T1000 (cell line): ENCODE measurements at regions not wholly inside any gene's neighbourhood (a gene's known extent, or its start where the extent isn't known, plus 50 kb on each side); places are given as distances from the start of the nearest gene placed in this dataset.

Experiments
- DNase-seq: peaks from one replicate; lab custom pipeline; 2025; ENCODE audit warnings: mixed read lengths; lab: John Stamatoyannopoulos, UW

DNA sequence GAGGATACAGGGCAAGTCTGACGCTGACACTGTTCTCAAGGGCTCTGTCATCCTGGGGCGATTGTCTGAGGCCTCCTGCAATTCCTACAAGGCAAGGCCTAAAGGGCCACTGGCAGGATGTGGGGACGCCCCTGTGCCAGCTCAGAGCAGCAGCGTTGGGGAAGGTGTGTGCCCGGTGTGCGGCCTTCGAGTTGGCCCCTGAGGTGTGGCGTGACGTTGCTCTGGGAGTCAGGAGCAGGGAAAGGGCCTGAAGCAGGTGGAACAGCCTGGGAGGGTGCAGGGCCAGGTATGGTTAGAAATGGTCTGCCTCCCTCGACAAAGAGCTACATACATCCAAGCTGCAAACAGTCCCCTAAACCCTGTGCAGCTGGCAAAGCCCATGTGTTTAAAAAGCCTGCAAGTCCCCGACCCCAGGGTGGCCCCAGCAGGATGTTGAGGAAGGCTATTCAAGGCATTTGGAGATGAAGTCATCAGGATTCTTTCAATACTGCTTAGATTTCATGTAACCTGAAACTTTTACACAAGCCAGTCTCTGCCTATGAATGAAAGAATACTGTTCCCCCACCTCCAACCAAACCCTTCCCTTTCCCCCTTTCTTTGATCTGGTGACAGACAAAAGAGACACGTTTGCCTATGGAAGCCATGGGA is 142.5 kb upstream of the TNS3 start:
- no peak for DNase-seq

DNA sequence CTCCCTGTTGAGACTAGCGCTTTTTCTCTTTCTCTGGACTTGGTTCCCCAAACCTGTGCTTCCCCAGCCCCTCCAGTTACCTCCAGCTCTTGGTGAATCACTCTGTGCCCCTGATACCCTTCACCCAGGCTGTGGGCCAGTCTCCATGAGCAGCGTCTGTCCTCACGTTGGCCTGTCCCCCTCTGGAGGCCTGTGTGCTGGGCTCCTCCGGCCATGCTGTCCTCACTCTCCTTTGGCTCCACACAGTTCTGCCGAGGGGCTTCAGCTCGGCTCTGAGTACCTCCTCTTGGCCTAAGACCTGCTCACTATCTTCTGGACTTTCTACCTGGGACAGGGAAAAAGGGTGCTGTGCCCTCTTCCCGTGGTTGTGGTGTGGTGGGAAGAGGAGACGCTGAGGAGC is 140.2 kb upstream of the TNS3 start:
- no peak for DNase-seq

DNA sequence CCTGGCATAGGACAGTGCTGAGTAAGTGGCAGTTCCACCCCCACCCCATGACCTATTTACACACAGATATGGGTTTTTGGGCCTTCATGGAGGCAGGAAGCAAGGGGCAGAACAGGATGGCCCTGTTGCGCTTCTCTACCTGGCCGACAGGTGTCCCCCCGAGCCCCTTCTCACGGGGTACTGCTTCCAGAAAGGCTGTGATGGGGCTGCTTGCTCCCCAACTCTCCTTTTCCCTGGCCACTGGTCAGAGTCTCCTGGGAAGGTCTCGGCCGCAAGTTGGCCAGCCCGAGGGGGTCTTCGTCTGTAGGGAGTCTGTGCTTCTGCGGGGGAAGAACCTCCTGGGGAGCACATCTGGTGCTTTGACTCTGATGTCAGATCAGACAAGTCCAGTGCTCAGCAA is 139.8 kb upstream of the TNS3 start:
- DNase-seq: no peak

DNA sequence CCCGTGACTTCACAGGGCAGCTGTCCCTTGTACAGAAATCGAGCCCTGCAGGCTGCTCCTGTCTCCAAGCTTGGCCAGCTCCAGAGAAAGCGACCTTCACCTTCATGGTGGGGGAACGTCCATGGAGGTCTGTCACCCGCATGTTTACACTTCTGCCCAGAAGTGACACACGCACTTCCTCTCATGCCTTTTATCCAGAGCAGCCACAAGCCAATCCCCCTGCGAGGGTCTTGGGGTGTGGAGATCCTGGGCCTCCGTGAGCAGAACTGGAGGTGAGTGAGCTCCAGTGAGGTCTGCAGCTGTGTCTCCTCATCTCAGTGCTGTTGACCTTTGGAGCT is 139.0 kb upstream of the TNS3 start:
- no peak for DNase-seq

DNA sequence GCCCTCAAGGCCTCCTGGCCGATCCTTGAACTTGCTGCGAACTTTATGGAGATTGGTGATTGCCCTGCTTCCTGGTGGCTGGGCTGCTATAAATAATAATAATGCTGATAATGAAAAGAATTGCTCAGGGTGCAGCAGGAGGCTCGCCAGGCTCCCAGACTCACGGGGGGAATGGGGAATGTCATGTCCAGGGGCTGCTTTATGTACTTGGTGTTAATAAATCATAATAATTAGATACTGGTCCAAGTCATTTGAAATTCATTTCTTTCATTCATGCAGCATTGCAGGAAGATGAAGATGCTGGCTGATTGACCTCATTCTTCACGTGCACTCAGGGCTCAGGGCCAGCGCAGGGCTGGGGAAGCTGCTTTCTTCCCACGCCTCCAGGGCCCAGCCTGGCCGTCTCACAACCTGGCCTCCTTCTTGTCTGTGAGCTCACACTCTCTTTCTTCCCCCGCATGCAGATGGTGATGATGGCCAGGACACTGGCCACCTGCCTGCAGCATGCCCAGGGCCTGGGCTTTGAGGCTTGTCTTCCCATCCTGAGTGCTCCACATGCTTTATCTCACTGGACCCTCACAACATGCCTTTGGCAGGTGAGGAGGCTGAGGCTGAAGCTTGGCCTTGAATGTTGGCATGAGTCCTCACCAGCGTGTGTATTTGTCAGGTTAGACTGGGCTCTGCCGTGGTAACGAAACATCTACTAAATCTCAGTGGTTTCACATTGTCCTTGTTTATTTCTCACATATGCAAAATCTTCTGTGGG is 138.4 kb upstream of the TNS3 start:
- no peak for DNase-seq

DNA sequence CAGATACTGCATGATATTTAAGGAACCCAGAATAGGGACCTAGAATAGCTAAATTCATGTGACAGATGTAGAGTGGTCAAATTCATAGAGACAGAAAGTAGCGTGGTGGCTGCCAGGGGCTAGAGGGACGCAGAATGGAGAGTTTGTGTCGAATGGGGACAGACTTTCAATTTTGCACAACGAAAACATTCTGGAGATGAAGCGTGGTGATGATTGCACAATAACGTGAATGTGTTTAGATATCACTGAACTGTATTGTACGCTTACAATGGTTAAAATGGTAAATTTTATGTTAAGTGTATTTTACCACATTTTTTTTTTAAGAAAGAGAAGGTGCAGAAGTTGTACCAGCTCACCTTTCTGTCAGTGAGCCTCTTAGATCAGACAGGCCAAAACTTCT is 137.8 kb upstream of the TNS3 start:
- no peak for DNase-seq

DNA sequence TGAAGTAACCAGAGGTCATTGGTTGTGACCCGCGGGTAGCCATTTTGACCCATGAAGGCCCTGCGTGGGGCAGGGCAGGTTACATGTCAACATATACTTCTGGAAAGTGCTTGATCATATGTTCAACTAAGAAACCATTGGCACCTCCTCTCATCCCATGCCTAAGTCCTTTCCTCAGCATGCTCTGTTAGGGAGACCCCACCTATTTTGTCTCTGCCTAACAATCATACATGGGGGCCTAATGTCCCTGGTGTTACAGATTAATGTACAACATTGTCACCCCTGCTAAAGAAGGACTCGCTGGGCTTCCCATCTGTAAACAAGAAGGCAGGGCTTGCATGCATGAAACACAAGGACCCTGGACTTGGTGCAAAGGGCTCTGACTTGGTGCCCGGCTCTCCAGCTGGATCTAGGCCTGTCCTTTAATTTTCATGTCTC is 133.7 kb upstream of the TNS3 start:
- no peak for DNase-seq

DNA sequence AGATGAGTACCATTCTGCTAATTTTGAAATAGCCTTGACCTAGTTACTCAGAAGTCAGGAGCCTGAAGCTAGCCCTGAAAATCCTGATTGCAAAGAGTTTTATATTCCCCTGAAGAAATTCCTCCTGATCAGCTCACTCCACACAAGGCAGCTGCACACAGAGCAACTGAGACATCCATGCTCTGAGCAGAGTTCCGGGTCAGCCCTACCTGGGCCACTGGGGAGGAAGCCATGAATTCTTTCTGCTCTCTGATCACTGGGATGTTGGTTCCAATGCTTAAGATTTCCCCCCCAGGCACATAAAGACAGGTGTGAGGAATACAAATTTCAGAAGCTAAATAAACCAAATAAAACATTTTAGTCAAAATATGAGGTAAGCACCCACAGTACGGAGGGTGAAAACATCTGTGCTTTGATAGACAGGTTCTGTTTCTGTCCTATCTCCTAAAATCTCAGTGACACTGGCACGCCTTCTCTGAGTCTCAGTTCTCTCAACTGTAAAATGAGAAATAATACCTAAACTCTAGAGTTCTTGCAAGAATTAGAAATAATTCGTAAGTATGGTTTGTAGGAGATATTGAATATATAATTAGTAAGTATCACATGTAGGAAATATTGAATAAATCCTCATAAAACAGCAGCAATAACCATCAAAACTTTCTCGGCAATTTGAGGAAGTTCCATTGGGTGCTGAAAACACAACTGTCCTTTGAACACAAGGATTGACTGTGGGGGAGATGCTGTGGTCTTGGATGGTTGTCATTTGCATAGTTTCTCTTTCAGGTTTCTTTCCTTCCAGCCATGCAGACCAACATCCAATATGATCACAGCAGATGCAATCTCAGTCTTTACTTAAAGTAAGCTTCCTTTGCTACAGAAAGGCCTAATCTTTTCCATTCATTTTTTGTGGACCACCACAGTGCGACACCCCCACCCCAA is 133.0 kb upstream of the TNS3 start:
- DNase-seq: no peak

DNA sequence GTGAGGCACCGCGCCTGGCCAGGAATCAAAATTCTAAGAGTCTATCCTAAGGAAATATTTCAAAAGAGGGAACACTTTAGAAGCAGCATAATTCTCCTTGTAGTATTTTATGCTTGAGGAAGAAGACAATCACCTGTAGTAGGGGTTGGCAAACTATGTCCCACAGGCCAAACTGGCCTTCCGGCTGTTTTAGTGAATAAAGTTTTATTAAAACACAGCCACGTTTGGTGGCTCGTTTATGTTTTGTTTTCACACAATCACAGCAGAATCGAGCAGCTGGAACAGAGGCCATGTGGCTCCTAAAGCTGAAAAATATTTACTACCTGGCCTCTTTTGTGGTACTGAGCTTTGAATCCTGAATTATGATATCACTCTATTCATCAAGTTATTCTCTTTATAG is 131.7 kb upstream of the TNS3 start:
- no peak for DNase-seq

DNA sequence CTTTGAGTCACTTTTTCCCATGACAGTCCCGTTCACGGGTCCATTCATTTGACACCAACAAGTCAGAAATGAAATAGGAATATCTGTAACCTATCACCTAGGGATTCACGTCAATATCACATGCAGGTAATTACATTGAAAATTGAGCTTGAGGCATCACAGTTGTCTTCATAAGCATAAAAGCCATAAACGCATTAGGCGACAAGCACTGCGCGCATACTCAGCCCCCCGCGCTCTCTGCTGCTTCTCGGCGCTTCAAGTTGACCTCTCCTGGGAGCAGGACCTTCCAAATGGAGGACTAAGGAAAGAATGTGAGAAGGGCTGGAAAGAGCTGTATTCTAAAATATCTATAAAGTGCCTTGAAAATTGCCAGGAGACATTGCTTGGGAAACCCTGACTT is 130.5 kb upstream of the TNS3 start:
- no peak for DNase-seq

DNA sequence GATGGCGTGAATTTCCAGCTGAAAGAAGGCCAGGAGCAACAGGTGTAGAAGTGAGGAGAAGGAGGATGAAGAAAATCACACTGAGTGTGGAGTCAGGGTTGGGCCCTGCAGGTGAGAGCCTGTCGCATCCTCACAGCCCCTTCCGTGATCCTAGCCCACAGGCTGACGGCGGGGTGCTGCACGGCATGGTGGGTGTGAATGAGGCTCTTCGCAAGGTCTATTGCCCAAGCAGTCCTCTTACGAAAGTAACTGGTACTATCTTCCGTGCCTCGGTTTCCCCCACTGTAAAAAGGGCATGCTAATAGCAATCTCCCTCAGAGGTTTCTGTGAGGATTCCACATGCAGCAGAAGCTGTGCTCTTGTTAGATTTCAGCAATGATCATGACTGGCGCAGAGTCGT is 129.9 kb upstream of the TNS3 start:
- DNase-seq: no peak

DNA sequence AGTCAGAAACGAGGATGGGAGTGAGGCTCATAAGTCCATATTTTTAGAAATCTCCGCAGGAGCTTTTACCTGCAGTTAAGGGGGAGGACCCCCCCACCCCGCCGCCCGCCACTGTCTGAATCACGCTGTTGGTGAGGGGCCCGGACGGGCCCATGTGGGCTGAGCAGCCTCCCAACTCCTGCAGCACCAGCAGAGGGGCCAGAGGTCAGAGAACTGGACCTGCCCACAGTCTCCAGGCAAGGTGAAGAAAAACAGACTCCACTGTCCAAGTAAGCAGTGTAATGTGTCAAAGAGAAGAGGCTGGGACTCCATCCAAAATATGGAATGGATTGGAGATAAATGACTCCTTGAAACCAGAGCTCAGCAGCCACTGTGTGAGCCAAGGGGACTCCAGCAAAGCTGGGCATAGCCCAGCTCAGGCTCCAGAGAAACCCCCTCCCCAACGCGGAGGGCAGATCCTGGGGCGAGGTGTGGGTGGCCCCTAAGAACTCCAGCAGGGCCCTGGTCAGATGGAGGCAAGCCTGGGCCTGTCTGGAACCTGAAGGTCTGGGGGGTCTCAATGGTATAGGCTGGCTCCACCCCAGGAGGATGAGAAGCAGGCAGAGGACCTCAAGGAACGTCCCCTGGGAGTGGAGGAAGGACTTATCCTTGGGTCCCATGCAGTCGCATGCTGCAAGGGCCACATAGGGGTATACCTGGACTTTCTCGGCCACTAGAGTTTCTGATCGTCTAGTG is 128.5 kb upstream of the TNS3 start:
- DNase-seq: no peak

DNA sequence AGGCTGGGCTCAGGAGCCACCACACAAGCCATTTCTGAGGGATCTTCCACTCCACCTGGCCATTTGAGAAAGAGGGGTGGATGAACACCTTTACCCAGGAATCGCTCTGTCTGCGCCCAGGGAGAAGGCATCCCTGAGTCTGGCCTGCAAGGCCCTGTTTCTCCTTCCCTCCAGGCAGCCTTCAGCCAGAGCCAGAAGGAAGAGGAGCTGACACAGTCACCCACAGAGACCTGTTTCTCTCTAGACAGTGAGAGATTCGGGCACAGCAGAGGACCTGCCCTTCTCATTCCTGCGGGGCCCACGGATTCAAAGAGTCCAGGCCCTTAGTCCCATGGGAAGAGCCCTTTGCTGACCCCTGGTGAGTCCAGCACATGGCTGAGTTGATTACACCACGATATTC is 127.5 kb upstream of the TNS3 start:
- no peak for DNase-seq

DNA sequence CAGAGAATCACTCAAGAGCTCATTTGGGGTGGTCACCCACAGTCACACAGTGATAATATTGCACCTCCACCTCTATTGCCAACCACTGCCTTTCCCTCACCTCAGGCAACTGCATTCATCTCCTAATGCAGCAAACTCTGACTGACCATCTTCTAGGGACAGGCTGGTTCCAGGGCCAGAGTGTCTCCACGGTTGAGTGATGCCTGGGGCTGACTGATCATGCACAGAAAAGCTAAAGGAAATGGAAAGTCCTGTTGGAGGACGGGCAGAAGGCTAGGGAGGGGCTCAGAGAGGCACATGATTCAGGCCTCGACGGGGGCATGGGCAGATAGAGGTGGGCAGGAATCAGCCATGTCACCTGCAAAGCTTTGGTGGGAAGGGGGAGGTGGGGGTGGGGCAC is 127.1 kb upstream of the TNS3 start:
- DNase-seq: no peak

DNA sequence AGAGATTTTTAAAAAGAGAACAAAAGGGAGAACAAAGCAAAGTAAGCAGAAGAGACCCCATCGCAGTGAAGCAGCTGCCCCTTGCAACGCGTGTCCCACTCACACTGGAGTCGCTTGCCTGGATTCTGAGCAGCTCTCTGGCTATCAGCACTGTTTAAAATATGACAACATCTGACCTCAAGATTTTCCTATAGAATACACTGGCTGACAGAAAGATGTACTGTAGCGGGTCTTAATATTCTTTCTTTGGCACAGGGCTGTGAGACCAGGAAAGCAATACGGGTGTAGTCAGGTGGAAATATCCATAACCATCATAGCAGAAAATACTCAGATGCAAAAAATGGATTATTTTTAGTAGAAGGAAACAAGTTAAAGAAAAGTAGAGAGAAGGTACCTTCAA is 125.7 kb upstream of the TNS3 start:
- no peak for DNase-seq

DNA sequence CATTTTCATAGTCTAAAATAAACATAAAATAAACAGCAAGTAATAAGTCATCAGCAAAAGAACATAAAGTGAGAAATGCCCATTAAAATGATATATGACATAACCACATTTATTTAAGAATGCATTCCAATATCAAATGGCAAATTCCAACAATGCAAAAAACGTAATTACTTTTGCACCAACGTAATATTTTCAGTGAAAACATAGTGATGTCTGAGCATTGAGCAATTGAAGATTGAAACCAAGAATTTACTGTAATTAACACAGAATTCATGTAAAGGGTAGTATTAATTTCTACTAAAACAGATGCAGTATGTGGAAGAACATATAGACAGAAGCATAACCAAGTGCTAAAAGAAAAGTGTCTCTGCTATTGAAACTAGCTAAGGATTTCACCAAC is 123.0 kb upstream of the TNS3 start:
- DNase-seq: no peak

DNA sequence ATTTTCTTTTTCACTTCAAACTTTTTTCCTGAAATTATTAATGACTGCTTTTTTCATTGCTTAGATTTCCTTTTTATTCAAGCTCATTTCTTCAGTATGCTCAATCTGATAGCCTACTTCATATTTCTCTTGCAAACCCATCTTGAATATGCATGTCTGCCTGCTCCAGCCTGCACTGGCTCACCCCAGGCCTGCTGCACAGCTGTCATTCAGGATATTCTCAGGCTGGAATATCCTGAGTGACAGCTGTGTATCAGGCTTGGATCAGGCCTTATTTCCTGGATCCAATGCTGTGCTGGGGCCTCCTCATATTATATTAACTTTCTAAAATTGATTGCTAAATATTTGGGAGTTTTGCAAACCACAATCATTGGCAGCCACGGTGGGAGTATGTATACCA is 120.2 kb upstream of the TNS3 start:
- DNase-seq: no peak

DNA sequence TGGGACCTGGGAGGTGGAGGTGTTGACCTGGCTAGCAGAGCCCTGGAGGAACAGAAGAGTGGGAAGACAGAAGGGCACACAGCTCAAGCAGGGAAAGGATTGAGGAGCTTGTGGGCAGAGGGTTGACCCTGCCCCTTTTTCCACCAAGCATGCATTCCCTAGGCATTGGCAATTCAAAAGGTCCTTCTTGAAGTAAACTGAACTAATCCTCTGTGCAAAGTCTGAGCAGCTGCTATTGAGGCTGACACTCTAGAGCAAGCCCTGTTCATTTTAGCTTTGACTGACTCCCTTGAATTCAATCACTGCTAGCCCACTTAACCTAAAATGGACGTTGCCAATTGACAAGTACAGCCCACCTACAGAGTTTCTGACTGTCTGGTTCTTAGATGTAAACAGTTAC is 116.5 kb upstream of the TNS3 start:
- DNase-seq: no peak

DNA sequence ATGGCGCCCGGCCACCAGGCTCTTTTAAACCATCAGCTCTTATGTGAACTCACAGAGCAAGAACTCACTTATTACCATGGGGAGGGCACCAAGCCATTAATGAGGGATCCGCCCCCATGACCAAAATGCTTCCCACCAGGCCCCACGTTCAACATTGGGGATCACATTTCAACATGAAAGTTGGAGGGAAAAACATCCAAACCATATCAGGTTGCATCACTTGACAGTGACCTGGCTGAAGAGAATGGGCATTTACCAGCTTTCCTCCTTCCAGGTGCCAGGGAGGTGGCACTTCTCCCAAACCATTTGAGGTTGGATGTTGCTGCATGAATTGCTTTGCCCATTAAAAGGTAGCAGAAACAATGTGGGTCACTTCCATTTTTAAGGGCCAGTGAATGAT is 115.6 kb upstream of the TNS3 start:
- no peak for DNase-seq

DNA sequence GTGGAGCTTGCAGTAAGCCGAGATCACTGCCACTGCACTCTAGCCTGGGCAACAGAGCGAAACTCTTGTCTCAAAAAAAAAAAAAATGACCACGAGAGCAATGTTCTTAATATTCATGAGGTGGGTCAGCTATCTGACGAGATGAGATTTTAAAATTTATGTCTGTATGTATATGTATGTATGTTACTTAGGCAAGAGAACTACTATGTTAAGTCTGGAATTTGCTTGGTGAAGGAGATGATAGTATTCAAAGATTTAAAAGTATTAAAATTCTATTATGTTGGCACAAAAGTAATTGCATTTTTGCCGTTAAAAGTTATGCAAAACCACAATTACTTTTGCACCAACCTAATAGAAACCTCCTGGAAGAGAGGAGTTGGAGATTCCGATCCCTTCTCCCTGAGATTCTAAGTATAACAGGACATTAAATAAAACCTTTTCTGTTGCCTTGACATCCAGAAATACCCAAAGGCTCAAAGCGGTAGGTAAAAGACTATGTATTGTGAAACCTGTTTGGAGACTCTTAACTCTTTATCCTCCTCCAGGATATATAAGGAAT is 114.3 kb upstream of the TNS3 start:
- DNase-seq: no peak

DNA sequence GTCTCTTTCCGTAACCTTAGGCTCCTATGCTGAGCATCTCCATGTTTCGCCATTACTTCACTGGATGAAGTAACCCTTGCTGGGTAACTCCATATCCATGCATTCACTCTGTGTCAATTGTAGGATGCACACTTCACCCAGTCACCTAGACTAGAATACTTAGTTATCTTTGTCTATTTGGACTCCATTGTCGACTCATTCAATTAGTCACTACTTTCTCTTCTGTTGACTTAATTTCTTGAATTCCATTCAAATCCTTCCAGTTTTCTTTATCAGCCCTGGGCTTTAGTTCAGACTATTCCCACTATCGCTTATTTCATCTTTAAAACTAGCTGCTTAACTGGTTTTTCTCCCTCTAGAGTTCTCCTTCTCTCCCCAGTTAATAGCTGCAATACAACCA is 111.3 kb upstream of the TNS3 start:
- DNase-seq: no peak

DNA sequence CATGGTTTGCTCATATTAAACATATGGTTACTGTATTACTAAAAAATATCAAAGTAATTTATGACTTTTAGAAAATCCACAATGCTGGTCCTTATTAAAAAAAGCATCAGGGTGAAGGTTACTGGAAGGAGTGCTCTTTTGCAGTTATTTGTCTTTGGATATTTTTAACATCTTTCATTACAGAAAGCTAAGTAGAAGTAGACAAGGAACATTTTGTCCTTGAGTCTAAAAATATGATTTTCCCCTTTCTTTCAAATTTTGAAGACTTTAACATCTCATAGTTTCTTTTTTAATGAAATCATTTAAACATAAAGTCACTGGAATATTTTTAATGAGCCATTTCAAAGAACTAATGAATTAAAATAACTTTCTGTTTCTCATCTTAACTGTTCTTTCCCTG is 110.1 kb upstream of the TNS3 start:
- DNase-seq: no peak
